ENCODE measurements at regions not wholly inside any gene's neighbourhood (a gene's known extent, or its start where the extent isn't known, plus 50 kb on each side); places are given as distances from the start of the nearest gene placed in this dataset.

DNA sequence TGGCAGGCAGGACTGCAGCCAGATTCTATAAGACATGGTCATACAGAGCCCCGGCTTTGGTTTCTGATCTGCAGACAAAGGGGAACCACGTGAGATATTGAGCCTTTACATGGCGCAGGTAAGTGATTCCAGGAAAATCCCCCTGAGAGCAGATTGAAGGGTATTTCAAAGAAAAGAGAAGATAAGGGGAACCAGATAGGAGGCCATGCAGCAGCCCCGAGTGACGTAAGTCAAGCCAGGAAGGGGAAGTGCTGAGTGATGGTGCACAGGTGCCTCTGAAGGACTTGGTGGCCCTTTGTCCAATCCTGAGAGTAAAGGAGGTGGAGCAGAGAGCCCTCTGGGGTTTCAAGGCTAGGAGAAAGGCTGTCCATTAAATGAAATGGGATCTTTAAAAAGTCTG, 329.0 kb downstream of the ACTR3B start:
- Histone ChIP-seq H3K4me3 (no peak overlapping the region), H3K27ac (no peak overlapping the region), H3K79me2 (ENCODE audit: low read depth) (no peaks in the 10 kb centered on the region), H3F3A (ENCODE audit: low read depth) (no peaks in the 10 kb centered on the region), H4K20me1 (ENCODE audit: low read depth) (no peaks in the 10 kb centered on the region), H2AFZ (replicated peaks) (no peak overlapping the region), H3K9ac (no peak overlapping the region), H3K27me3 (no peaks in the 10 kb centered on the region), H3K9me3 (ENCODE audit: low read depth) (no peaks in the 10 kb centered on the region), H3K4me2 (no peak overlapping the region), H3K4me1 (peaks cover 5% of the 10 kb centered on the region), H3K36me3 (no peaks in the 10 kb centered on the region)
- no peak for TF ChIP-seq EZH2 (IDR thresholded peaks at IDR 0.05)
- TF ChIP-seq, protein P1, sequence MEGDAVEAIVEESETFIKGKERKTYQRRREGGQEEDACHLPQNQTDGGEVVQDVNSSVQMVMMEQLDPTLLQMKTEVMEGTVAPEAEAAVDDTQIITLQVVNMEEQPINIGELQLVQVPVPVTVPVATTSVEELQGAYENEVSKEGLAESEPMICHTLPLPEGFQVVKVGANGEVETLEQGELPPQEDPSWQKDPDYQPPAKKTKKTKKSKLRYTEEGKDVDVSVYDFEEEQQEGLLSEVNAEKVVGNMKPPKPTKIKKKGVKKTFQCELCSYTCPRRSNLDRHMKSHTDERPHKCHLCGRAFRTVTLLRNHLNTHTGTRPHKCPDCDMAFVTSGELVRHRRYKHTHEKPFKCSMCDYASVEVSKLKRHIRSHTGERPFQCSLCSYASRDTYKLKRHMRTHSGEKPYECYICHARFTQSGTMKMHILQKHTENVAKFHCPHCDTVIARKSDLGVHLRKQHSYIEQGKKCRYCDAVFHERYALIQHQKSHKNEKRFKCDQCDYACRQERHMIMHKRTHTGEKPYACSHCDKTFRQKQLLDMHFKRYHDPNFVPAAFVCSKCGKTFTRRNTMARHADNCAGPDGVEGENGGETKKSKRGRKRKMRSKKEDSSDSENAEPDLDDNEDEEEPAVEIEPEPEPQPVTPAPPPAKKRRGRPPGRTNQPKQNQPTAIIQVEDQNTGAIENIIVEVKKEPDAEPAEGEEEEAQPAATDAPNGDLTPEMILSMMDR (IDR thresholded peaks at IDR 0.05) = no peak
- TF ChIP-seq EZH2phosphoT487 (IDR thresholded peaks at IDR 0.05) = no peak
- no peaks in the 10 kb centered on the region for H3K36me3 Mint-ChIP-seq
- no peaks in the 10 kb centered on the region for H3K4me1 Mint-ChIP-seq
- H3K9me3 Mint-ChIP-seq = no peaks in the 10 kb centered on the region
- H3K27ac Mint-ChIP-seq = no peak overlapping the region
- no peak overlapping the region for H3K4me3 Mint-ChIP-seq
- no peak for DNase-seq (ENCODE audit: low spot score)
- peaks cover 2% of the 10 kb centered on the region for H3K27me3 Mint-ChIP-seq (ENCODE audit: insufficient read depth, low read depth)

DNA sequence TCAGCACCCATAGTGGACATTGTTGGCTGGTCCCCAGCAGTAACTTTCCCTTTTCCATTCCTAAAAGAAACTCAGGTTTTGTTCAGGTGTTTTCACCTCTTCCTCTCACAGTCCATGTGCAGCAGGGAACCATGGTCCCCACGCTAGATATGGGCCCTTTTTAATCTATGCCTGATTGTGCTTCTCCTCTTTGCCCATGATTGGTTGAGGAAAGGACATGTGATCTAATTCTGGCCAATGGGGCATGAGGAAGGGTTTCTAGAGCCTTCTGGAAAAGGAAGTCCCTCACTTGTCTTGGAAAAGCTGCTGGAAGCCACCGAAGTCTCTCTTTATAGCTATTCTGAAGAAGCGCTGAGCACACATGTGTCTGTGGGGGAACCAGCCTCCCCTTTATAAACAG, 330.7 kb downstream of the ACTR3B start:
- H3K27me3 ChIP-seq = no peaks in the 10 kb centered on the region
- no peak overlapping the region for H3K4me3 Mint-ChIP-seq
- no peak overlapping the region for H3K27ac Mint-ChIP-seq
- no peak for DNase-seq (ENCODE audit: low spot score)
- H3K4me3 ChIP-seq = no peak overlapping the region
- TF ChIP-seq EZH2 (IDR thresholded peaks at IDR 0.05) (no peak), EZH2phosphoT487 (IDR thresholded peaks at IDR 0.05) (no peak)
- H3K9ac ChIP-seq = no peak overlapping the region
- H2AFZ ChIP-seq (replicated peaks) = no peak overlapping the region
- H3K9me3 ChIP-seq (ENCODE audit: low read depth) = peaks cover 2% of the 10 kb centered on the region
- no peaks in the 10 kb centered on the region for H3K36me3 ChIP-seq
- H3K36me3 Mint-ChIP-seq = no peaks in the 10 kb centered on the region
- no peaks in the 10 kb centered on the region for H4K20me1 ChIP-seq (ENCODE audit: low read depth)
- no peaks in the 10 kb centered on the region for H3K4me1 Mint-ChIP-seq
- H3K4me1 ChIP-seq = peaks cover 5% of the 10 kb centered on the region
- H3K27ac ChIP-seq = no peak overlapping the region
- no peaks in the 10 kb centered on the region for H3F3A ChIP-seq (ENCODE audit: low read depth)
- peaks cover 2% of the 10 kb centered on the region for H3K9me3 Mint-ChIP-seq
- no peaks in the 10 kb centered on the region for H3K27me3 Mint-ChIP-seq (ENCODE audit: insufficient read depth, low read depth)
- H3K4me2 ChIP-seq = no peak overlapping the region
- H3K79me2 ChIP-seq (ENCODE audit: low read depth) = no peaks in the 10 kb centered on the region

DNA sequence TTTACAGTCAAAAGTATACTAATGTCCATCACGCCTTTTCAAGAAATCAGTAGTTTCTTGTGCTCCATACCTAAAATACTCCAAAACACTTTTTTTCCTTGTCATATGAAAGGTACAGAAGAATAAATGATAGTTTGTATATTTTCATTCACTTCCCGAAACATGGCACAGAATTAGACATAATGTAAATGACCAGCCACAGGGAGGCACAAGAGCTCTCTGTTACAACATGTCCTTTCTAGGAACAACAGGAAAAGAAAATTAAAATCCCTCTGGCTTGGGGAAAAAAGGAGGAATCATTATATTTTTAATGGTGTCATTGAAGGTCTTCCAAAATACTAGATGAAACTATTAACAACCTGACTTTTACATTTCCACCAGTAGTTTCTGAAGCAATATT, 331.2 kb downstream of the ACTR3B start:
- Histone ChIP-seq H3K27me3 (no peaks in the 10 kb centered on the region), H3K4me1 (peaks cover 5% of the 10 kb centered on the region), H3K36me3 (no peaks in the 10 kb centered on the region), H3F3A (ENCODE audit: low read depth) (no peaks in the 10 kb centered on the region), H3K27ac (no peak overlapping the region), H3K4me2 (no peak overlapping the region), H3K9me3 (ENCODE audit: low read depth) (peaks cover 6% of the 10 kb centered on the region), H3K9ac (no peak overlapping the region), H3K4me3 (no peak overlapping the region), H4K20me1 (ENCODE audit: low read depth) (no peaks in the 10 kb centered on the region), H2AFZ (replicated peaks) (no peak overlapping the region), H3K79me2 (ENCODE audit: low read depth) (no peaks in the 10 kb centered on the region)
- Mint-ChIP-seq H3K4me1 (no peaks in the 10 kb centered on the region), H3K36me3 (no peaks in the 10 kb centered on the region), H3K4me3 (no peak overlapping the region), H3K27me3 (ENCODE audit: insufficient read depth, low read depth) (no peaks in the 10 kb centered on the region), H3K9me3 (peaks cover 2% of the 10 kb centered on the region), H3K27ac (no peak overlapping the region)
- no peak for DNase-seq (ENCODE audit: low spot score)
- TF ChIP-seq EZH2 (IDR thresholded peaks at IDR 0.05) = no peak
- TF ChIP-seq, protein P1 (IDR thresholded peaks at IDR 0.05) = peak; percentile 31

DNA sequence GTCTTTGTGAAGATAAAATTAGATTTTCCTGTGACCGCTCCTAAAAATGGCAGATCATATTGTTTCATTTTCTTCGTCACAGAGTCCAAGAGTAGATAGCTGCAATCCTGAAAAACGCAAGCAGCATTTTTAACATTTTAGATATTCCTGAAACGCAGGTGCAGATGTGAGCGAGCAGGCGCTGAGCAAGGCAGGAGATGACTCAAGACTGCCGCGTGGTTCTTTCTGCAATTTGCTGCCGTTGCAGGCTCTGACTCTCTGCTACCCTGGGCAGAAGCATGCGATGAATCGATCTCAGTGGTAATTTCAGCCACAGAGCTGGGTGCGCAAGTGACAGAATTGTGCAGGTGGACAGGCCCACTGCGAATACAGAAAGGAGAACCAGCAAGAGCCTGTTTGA, 331.9 kb downstream of the ACTR3B start:
- Mint-ChIP-seq H3K27ac (no peak overlapping the region), H3K36me3 (no peaks in the 10 kb centered on the region), H3K9me3 (peaks cover 2% of the 10 kb centered on the region), H3K4me3 (no peak overlapping the region), H3K27me3 (ENCODE audit: insufficient read depth, low read depth) (no peaks in the 10 kb centered on the region), H3K4me1 (no peaks in the 10 kb centered on the region)
- Histone ChIP-seq H3K9ac (no peak overlapping the region), H3F3A (ENCODE audit: low read depth) (no peaks in the 10 kb centered on the region), H3K27ac (no peak overlapping the region), H3K79me2 (ENCODE audit: low read depth) (no peaks in the 10 kb centered on the region), H3K4me1 (peaks cover 5% of the 10 kb centered on the region), H3K27me3 (no peaks in the 10 kb centered on the region), H4K20me1 (ENCODE audit: low read depth) (no peaks in the 10 kb centered on the region), H2AFZ (replicated peaks) (peak overlapping the region; percentile 84), H3K9me3 (ENCODE audit: low read depth) (peaks cover 6% of the 10 kb centered on the region), H3K4me3 (no peak overlapping the region), H3K4me2 (no peak overlapping the region), H3K36me3 (no peaks in the 10 kb centered on the region)
- TF ChIP-seq EZH2phosphoT487 (IDR thresholded peaks at IDR 0.05) (no peak), EZH2 (IDR thresholded peaks at IDR 0.05) (no peak)
- TF ChIP-seq, protein P1 (IDR thresholded peaks at IDR 0.05) = no peak
- DNase-seq (ENCODE audit: low spot score) = no peak

All from neural progenitor cell (in vitro differentiated cells).